ENCODE measurements at regions not wholly inside any gene's neighbourhood (a gene's known extent, or its start where the extent isn't known, plus 50 kb on each side); places are given as distances from the start of the nearest gene placed in this dataset.
"Not testable (repeated sequence)": the region's sequence is repeated elsewhere in the genome, so short reads cannot be mapped to it uniquely, and the experiment has no call there.

- TF ChIP-seq CTCF, POLR2A (IDR thresholded peaks at IDR 0.05): not testable (repeated sequence)
These were observed 52.2 kb upstream of the FRG2C start for GRCh38 chr3:75611724-75612460.
